SK-N-MC (cell line): ENCODE measurements at regions not wholly inside any gene's neighbourhood (a gene's known extent, or its start where the extent isn't known, plus 50 kb on each side); places are given as distances from the start of the nearest gene placed in this dataset.

Experiments used
- EZH2 ChIP-seq: fragments of 200-600 bp; sonication (generic); IDR thresholded peaks from one replicate; pipeline ENCODE4 v1.6.1; 2017; ENCODE audit warnings: antibody characterized with exemption
- FOXP2 ChIP-seq: optimal IDR thresholded peaks from 2 replicates; pipeline ENCODE3; 2011; ENCODE audit warnings: mild to moderate bottlenecking, moderate library complexity; ENCODE audit not compliant: insufficient read depth; ENCODE audit errors: extremely low read length, control extremely low read depth
- POLR2AphosphoS5 ChIP-seq: IDR thresholded peaks from 2 replicates; pipeline ENCODE4 v1.6.1; 2012; ENCODE audit warnings: mild to moderate bottlenecking, low read depth, low read length, borderline replicate concordance

DNA sequence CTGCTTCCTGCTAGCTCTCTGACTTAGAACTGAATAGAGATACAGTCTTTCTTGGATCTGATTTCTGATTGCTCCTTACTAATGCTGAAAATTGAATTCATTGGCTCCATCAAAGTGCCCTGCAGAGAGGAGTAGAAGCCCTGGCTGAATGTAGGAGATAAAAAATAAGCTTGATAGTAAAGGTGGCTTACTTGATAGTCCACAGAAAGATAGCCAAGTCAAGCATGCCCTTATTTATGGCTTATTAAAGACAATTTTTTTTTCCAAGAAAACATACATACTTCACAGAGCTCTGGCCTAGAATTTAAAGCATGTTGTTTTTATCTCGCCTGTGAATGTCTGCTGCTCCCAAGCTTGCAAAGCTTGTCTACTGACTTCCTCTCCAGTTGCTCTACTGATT, 124.6 kb upstream of the CADPS start:
- TF ChIP-seq EZH2 (no peak), POLR2AphosphoS5 (no peak), FOXP2 (no peak)
